SK-N-SH treated with all-trans-retinoic acid at 6 μM for 48 hours (cell line): ENCODE measurements at regions not wholly inside any gene's neighbourhood (a gene's known extent, or its start where the extent isn't known, plus 50 kb on each side); places are given as distances from the start of the nearest gene placed in this dataset.

Source experiments
- ZFP3 ChIP-seq: fragments of 250-450 bp; sonication (Bioruptor Pico); IDR thresholded peaks from 2 replicates; pipeline ENCODE4 v1.5.0; 2020; ENCODE audit warnings: mild to moderate bottlenecking, moderate library complexity
- ZFP30 ChIP-seq: fragments of 450-650 bp; formaldehyde crosslinking; IDR thresholded peaks from 2 replicates; pipeline ENCODE4 v1.5.0; 2022; ENCODE audit warnings: mild to moderate bottlenecking, moderate library complexity
- ZNF70 ChIP-seq: fragments of 450-650 bp; formaldehyde crosslinking; IDR thresholded peaks from 2 replicates; pipeline ENCODE4 v1.5.0; 2020; ENCODE audit warnings: mild to moderate bottlenecking, moderate library complexity

- TF ChIP-seq ZFP30 (no peak), ZFP3 (CRISPR knock-in tag) (no peak), ZNF70 (CRISPR knock-in tag) (no peak)
Measured at GRCh38 chr12:9328065-9328464, 119.9 kb upstream of the PZP start.
